ENCODE measurements at regions not wholly inside any gene's neighbourhood (a gene's known extent, or its start where the extent isn't known, plus 50 kb on each side); places are given as distances from the start of the nearest gene placed in this dataset.

DNA sequence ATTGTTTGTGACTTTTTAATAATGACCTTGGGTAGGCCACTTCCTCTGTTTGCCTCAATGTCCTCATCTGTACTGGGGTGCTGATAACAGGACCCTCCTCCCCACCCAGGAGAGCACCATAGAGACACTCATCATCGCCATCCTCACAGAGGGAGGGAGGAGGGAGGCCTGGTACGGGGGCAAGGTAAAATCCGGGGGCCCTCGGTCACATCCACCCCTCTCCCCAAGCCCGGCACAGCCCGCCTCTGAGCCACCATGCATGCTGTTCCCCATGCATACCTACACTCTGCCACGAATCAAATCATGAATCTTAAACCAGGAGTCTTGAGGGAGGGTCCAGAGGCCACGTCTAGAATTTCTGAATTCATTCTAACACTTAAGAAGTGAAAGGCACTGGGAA, 74.9 kb upstream of the IQSEC1 start:
- Histone ChIP-seq H3K36me3 (no peaks in the 10 kb centered on the region), H3K27ac (no peak overlapping the region), H3K27me3 (no peaks in the 10 kb centered on the region), H3K4me1 (no peaks in the 10 kb centered on the region), H3K9me3 (no peaks in the 10 kb centered on the region), H3K4me3 (no peak overlapping the region)
- intact Hi-C loops (cut with DNase I): no loop called here
- TF ChIP-seq, protein P1, sequence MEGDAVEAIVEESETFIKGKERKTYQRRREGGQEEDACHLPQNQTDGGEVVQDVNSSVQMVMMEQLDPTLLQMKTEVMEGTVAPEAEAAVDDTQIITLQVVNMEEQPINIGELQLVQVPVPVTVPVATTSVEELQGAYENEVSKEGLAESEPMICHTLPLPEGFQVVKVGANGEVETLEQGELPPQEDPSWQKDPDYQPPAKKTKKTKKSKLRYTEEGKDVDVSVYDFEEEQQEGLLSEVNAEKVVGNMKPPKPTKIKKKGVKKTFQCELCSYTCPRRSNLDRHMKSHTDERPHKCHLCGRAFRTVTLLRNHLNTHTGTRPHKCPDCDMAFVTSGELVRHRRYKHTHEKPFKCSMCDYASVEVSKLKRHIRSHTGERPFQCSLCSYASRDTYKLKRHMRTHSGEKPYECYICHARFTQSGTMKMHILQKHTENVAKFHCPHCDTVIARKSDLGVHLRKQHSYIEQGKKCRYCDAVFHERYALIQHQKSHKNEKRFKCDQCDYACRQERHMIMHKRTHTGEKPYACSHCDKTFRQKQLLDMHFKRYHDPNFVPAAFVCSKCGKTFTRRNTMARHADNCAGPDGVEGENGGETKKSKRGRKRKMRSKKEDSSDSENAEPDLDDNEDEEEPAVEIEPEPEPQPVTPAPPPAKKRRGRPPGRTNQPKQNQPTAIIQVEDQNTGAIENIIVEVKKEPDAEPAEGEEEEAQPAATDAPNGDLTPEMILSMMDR (IDR thresholded peaks at IDR 0.05): no peak
- ATAC-seq (no peak), DNase-seq (no peak), FAIRE-seq (no peak)
- WGBS, 2 donors: 77 to 81% methylated on average over 8 of the region's 8 CpGs

GRCh38 chr3:13147344-13147743, 74.1 kb upstream of the IQSEC1 start:
- FAIRE-seq (no peak), ATAC-seq (no peak), DNase-seq (no peak)
- TF ChIP-seq, protein P1 (IDR thresholded peaks at IDR 0.05): no peak
- Histone ChIP-seq H3K4me1 (no peaks in the 10 kb centered on the region), H3K27me3 (no peaks in the 10 kb centered on the region), H3K27ac (no peak overlapping the region), H3K9me3 (no peaks in the 10 kb centered on the region), H3K36me3 (no peaks in the 10 kb centered on the region), H3K4me3 (no peak overlapping the region)
- intact Hi-C loops (cut with DNase I): no loop called here
- 81 to 83% methylated on average over 4 of the region's 4 CpGs for WGBS, 2 donors

DNA sequence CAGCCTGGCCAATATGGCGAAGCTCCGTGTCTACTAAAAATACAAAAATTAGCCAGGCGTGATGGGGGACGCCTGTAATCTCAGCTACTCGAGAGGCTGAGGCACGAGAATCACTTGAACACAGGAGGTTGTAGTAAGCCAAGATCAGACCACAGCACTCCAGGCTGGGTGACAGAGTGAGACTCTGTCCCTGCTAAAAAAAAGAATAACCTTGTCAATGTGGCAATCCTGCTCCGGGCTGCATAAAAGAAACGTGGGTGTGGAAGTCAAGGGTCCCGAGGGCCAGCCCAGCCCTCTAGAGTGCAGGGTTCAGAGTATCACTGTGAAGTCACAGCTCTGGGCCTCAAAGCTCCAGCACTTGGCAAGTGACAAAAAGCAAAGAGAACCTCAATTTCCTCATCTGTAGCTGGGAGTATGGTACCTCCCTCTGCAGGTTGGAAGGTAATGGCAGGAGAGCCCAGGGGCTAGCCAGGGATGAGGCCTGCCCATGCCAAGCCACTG, 73.5 kb upstream of the IQSEC1 start:
- H3K27me3 ChIP-seq: no peaks in the 10 kb centered on the region
- TF ChIP-seq, protein P1 (IDR thresholded peaks at IDR 0.05): no peak
- no peak overlapping the region for H3K4me3 ChIP-seq
- no peaks in the 10 kb centered on the region for H3K9me3 ChIP-seq
- intact Hi-C loops (cut with DNase I): no loop called here
- H3K27ac ChIP-seq: no peak overlapping the region
- no peaks in the 10 kb centered on the region for H3K36me3 ChIP-seq
- H3K4me1 ChIP-seq: no peaks in the 10 kb centered on the region
- DNase-seq (no peak), FAIRE-seq (no peak), ATAC-seq (no peak)
- 82 to 88% methylated on average over 9 of the region's 9 CpGs for WGBS, 2 donors

DNA sequence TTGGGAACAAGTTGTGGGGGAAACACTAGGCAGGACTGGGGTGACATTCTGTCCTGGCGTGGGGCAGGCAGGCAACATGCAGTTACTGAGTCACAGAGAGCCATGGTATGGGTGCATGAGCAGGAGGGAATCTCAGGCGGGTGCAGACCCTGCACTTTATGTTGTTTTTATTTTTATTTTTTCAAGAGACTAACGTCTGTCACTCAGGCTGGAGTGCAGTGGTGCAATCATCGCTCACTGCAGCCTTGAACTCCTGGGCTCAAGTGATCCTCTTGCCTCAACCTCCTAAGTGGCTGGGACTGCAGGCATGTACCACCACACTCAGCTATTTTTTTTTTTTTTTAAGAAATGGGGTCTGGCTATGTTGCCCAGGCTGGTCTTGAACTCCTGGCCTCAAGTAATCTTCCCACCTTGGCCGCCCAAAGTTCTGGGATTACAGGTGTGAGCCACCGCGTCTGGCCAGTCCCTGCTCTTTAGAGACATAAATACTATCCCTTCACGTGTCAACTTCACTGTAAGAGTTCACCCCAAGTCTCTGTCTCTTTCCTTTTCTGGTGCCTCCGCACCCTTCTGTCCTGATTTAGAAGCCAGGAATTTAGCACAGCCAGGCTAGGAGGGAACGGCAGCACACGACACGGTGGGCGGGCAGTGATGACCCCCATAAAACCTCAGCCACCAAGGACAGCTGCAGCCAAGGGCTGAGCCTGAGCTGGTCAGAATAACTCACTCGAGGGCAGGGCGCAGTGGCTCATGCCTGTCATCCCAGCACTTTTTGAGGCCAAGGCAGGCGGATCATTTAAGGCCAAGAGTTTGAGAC, 72.8 kb upstream of the IQSEC1 start:
- ATAC-seq (no peak), FAIRE-seq (no peak), DNase-seq (peak in 1 of 6 donors; percentile 27)
- WGBS, 2 donors: 81 to 90% methylated on average over 16 of the region's 16 CpGs
- H3K4me3 ChIP-seq: no peak overlapping the region
- H3K4me1 ChIP-seq: no peaks in the 10 kb centered on the region
- TF ChIP-seq, protein P1 (IDR thresholded peaks at IDR 0.05): no peak
- no peaks in the 10 kb centered on the region for H3K27me3 ChIP-seq
- no peak overlapping the region for H3K27ac ChIP-seq
- intact Hi-C loops (cut with DNase I): no loop called here
- no peaks in the 10 kb centered on the region for H3K36me3 ChIP-seq
- no peaks in the 10 kb centered on the region for H3K9me3 ChIP-seq
